ENCODE measurements at regions not wholly inside any gene's neighbourhood (a gene's known extent, or its start where the extent isn't known, plus 50 kb on each side); places are given as distances from the start of the nearest gene placed in this dataset.

- no peak for TF ChIP-seq CTCF (IDR thresholded peaks at IDR 0.05 in 4 of 5, conservative IDR thresholded peaks at IDR 0.05 in 1 of 5)
- TF ChIP-seq POLR2A (IDR thresholded peaks at IDR 0.05), result no peak
These were observed 277.5 kb upstream of the CDIN1 start for GRCh38 chr15:36301947-36302346.
